Subcutaneous abdominal adipose tissue (tissue), 5 donors: ENCODE measurements at regions not wholly inside any gene's neighbourhood (a gene's known extent, or its start where the extent isn't known, plus 50 kb on each side); places are given as distances from the start of the nearest gene placed in this dataset.

Experiments
- H3K27ac ChIP-seq: one replicate; pipeline ENCODE4 v1.7.0; 2013; ENCODE audit warnings: low read depth, mild to moderate bottlenecking, inconsistent platforms, low read length, moderate library complexity
- H3K27me3 ChIP-seq, 5 donors: one replicate each; pipeline ENCODE4 v1.7.0; 2013; ENCODE audit warnings: low read length in 5 of 5, inconsistent platforms in 1 of 5; ENCODE audit not compliant: control insufficient read depth in 5 of 5, insufficient read depth in 4 of 5
- H3K36me3 ChIP-seq, 5 donors: one replicate each; pipeline ENCODE4 v1.7.0; 2013; ENCODE audit warnings: low read length in 5 of 5; ENCODE audit not compliant: control insufficient read depth in 5 of 5, insufficient read depth in 5 of 5
- H3K4me1 ChIP-seq, 5 donors: one replicate each; pipeline ENCODE4 v1.7.0; 2013; ENCODE audit warnings: low read length in 5 of 5, mild to moderate bottlenecking in 3 of 5, moderate library complexity in 1 of 5; ENCODE audit not compliant: control insufficient read depth in 5 of 5, insufficient read depth in 5 of 5
- H3K4me3 ChIP-seq, 5 donors: one replicate each; pipeline ENCODE4 v1.7.0; 2013; ENCODE audit warnings: low read length in 5 of 5, low read depth in 1 of 5
- H3K9ac ChIP-seq, 5 donors: one replicate each; pipeline ENCODE4 v1.7.0; 2013; ENCODE audit warnings: low read length in 5 of 5, mild to moderate bottlenecking in 4 of 5, moderate library complexity in 3 of 5
- H3K9me3 ChIP-seq, 5 donors: one replicate each; pipeline ENCODE4 v1.7.0; 2013; ENCODE audit warnings: low read length in 5 of 5; ENCODE audit not compliant: control insufficient read depth in 5 of 5
- donor health status: healthy.
- donor health status: healthy.
- donor health status: healthy.
- donor health status: healthy.
- donor health status: healthy.

DNA sequence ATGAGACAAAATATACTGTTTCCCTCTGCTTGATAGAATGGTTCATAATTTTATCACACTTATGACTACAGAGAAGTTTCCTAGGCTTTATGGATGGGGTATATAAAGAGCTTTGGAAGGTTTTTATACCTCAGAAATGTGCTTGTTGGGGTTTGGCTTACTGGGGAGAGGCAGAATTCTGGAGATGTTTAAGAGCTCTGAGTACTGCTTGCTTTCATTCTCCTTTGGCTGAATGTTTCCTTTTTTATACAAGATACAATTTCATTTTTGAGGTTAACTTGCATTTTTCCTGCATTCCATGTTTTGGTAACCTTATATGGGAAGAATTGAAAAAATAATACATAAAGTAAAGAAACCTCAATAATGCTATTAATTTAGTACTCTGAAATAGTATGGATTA lies 157.7 kb upstream of the COL11A1 start:
- no peaks in the 10 kb centered on the region for H3K27me3 ChIP-seq
- H3K36me3 ChIP-seq = no peaks in the 10 kb centered on the region
- H3K4me1 ChIP-seq = no peaks in the 10 kb centered on the region
- no peak overlapping the region for H3K4me3 ChIP-seq
- no peak overlapping the region for H3K9ac ChIP-seq
- H3K27ac ChIP-seq = no peak overlapping the region
- no peaks in the 10 kb centered on the region for H3K9me3 ChIP-seq

DNA sequence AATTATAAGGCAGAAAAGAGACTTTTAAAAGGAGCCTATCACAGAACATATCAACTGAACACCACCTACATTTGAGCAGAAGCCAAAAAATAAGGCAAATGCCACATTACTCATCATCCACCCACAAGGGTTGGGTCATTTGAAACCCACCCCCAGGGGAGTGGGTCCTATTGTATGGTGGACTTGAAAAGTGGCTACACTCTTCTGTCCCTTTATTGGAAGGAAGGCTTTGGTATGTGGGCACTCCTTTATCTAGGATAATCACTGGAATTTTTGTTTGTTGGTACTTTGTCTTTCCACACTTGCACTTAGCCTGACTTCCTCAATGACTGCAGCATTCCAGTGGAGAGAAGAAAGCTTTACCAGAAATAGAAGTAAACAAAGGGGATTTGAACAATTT lies 157.2 kb upstream of the COL11A1 start:
- no peaks in the 10 kb centered on the region for H3K27me3 ChIP-seq
- H3K9me3 ChIP-seq = no peaks in the 10 kb centered on the region
- no peaks in the 10 kb centered on the region for H3K4me1 ChIP-seq
- no peak overlapping the region for H3K4me3 ChIP-seq
- H3K9ac ChIP-seq = no peak overlapping the region
- H3K36me3 ChIP-seq = no peaks in the 10 kb centered on the region
- H3K27ac ChIP-seq = no peak overlapping the region

DNA sequence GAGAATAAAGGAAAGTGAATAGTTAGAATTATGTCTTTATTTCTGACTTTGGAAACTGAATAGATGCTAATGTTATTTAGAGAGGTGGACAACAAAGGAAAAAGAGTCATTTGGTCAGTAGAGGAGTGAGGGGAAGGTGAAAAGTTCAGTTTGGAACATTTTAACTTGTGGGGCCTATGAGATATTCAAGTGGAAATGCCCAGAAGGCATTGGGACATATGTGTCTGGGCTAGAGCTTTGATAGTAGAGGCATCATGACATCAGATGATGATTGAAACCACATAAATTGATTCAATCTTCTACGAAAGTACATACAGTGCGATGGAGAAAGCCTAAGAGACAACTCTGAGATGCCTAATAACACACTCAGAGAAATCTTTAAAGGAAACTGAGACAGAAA lies 151.7 kb upstream of the COL11A1 start:
- H3K4me3 ChIP-seq = no peak overlapping the region
- peaks cover 0 to 25% (median 3%) of the 10 kb centered on the region in 5 donors for H3K4me1 ChIP-seq
- H3K27me3 ChIP-seq = no peaks in the 10 kb centered on the region
- no peak overlapping the region for H3K9ac ChIP-seq
- H3K36me3 ChIP-seq = no peaks in the 10 kb centered on the region
- no peaks in the 10 kb centered on the region for H3K9me3 ChIP-seq
- H3K27ac ChIP-seq = peak overlapping the region; percentile 25

DNA sequence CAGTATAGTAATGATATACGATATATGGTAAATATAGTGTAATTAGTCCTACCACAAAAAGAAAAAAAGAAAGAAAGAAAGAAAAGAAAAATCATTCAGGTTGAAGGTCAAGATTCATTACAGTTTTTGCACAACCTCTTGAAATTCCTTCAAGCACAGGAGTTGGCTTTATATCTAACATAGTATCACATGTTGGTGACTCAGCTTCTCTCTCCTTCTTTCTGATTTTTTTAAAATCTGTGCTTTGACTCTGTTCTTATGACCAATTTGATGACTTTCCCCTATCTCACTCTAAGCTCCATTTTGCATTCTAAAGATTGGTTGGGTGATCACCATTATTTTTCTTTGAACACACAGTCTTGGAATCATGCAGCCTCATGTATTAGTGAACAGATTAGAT lies 148.2 kb upstream of the COL11A1 start:
- Histone ChIP-seq H3K27ac (peak overlapping the region; percentile 26), H3K4me3 (no peak overlapping the region), H3K27me3 (no peaks in the 10 kb centered on the region), H3K36me3 (no peaks in the 10 kb centered on the region), H3K9me3 (no peaks in the 10 kb centered on the region), H3K9ac (no peak overlapping the region), H3K4me1 (peaks cover 0 to 25% (median 3%) of the 10 kb centered on the region in 5 donors)

DNA sequence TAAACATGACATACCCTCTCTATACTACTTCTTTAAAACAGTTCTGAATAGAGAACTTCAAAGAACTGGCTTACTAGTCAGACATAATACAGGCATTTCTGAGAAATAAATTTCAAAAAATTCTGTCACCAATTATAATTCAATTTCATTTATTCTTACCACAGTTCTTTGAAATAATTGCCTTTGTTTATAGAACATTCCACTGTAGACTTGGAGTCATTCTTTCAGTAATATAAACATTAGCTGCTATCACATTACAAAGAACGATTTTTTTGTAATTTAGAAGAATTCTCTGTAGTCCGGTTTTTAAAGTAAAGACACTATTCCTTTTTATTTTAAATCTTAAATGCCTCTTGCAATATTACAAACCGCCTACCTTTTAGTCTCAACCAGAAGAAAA lies 146.4 kb upstream of the COL11A1 start:
- Histone ChIP-seq H3K9ac (no peak overlapping the region), H3K4me3 (no peak overlapping the region), H3K9me3 (no peaks in the 10 kb centered on the region), H3K36me3 (no peaks in the 10 kb centered on the region), H3K4me1 (peaks cover 0 to 21% (median 3%) of the 10 kb centered on the region in 5 donors), H3K27me3 (no peaks in the 10 kb centered on the region), H3K27ac (no peak overlapping the region)

DNA sequence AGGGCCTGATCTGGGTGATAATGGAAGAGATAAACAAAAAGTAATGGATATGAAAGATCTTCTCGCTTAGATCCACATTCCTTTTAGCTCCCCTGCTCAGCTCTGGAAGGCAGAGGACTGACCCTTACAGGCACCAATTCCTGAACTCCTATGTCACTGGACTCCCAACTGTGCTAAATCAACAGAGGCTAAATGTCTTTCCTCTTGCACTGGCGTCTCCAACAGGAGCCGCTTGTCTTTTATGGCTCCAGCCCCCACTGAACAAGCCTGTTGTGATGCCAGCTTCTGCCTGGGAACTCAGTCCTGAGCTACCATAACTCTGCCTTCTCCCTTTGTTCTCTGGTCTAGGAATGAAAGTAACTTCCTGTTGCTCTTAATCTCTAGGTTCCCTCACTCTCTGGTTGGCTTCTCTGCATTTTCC lies 142.1 kb upstream of the COL11A1 start:
- no peaks in the 10 kb centered on the region for H3K36me3 ChIP-seq
- no peak overlapping the region for H3K9ac ChIP-seq
- H3K27ac ChIP-seq = no peak overlapping the region
- H3K4me3 ChIP-seq = no peak overlapping the region
- no peaks in the 10 kb centered on the region for H3K27me3 ChIP-seq
- peaks cover 0 to 6% (median 0%) of the 10 kb centered on the region in 5 donors for H3K4me1 ChIP-seq
- no peaks in the 10 kb centered on the region for H3K9me3 ChIP-seq

DNA sequence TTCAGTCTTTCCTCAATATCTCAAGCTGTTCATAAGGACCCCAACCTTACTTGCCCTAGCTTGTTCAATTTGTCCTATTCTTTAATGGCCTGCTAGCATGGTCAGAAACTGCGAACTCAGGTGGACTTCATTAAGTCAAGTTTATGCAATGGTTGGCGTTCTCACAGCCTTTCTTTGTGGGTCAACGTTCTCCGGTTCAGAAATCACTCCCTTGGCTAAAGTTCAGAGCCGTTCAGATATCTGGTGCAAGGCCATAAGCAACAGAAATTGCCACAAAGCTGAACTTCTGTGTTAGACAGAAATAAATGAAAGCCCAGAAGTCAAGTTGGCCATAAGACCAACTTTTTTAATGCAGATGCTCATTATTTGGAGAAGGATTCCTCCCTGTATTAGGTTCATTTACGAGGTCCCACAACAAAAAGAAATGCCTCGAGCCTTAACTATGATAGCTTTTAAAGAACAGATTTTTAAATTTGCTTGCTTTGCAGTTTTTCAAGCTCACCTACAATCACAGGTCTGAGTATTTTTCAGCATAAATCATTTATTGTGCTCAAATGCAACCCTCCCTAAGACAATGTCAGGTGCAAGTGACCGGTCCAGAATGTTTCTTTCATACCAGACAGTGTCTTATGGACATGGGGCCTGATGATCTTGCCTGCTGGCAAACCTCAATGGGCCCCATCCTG lies 140.2 kb upstream of the COL11A1 start:
- no peak overlapping the region for H3K4me3 ChIP-seq
- no peak overlapping the region for H3K9ac ChIP-seq
- H3K27ac ChIP-seq = no peak overlapping the region
- no peaks in the 10 kb centered on the region for H3K9me3 ChIP-seq
- peaks cover 0 to 6% (median 0%) of the 10 kb centered on the region in 5 donors for H3K4me1 ChIP-seq
- no peaks in the 10 kb centered on the region for H3K36me3 ChIP-seq
- H3K27me3 ChIP-seq = no peaks in the 10 kb centered on the region

DNA sequence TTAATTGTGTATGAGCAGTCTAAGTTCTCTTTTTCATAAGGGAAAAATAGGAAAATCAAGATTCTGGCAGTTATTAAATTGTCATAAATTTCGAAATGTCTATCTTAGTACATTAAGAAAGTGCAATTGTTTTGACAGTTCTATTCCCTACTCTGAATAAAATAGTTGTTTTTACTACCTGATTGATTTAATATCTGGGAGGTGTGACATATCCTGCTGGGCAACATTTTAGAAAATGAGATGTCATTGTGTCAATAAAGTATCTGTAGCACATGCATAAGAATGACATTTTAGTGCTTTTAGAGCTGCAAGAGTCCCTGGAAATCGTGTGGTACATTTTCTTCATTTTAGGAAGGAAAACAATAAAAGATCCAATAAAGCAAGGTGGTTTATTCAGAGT lies 139.2 kb upstream of the COL11A1 start:
- Histone ChIP-seq H3K4me3 (no peak overlapping the region), H3K27me3 (no peaks in the 10 kb centered on the region), H3K27ac (no peak overlapping the region), H3K9me3 (no peaks in the 10 kb centered on the region), H3K9ac (no peak overlapping the region), H3K4me1 (peaks cover 0 to 6% (median 0%) of the 10 kb centered on the region in 5 donors), H3K36me3 (no peaks in the 10 kb centered on the region)

DNA sequence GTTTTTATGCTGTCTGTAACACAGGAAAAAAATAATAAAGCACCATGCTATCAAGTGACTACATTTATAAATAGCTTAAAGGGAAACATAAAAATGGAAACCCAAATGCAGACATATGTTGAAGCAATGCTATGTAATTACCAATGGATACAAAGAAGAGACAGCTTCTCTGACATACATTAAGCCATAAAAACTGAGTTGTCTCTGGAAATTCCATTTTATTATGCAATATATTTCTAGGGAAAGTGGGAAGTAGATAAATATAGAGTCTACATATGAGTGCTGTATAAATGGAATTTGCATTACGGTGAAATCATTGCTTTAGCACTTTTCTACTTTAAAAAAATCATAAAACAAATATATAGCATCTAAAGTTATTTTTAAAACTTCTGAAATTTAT lies 135.2 kb upstream of the COL11A1 start:
- H3K4me1 ChIP-seq = peaks cover 0 to 3% (median 0%) of the 10 kb centered on the region in 5 donors
- no peak overlapping the region for H3K9ac ChIP-seq
- no peak overlapping the region for H3K4me3 ChIP-seq
- H3K9me3 ChIP-seq = no peaks in the 10 kb centered on the region
- no peaks in the 10 kb centered on the region for H3K36me3 ChIP-seq
- no peak overlapping the region for H3K27ac ChIP-seq
- H3K27me3 ChIP-seq = no peaks in the 10 kb centered on the region

DNA sequence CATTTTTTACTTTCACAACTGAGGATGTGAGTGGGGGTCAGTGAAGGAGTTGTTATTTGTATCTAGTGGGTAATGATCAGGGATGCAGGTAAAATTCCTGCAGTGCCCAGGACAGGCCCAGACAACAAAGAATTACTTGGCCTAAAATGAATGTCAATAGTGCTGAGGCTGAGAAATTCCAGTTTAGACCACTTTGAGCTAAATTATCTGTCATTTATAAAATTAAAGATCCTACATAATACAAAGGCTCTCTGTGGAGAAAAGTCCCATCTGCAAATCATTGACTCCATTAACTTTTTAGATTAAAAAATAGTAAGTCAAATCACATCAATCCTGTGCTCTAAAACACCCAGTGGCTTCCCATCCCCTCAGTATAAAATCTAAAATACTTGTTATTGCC lies 130.7 kb upstream of the COL11A1 start:
- H3K36me3 ChIP-seq = no peaks in the 10 kb centered on the region
- no peak overlapping the region for H3K27ac ChIP-seq
- H3K9me3 ChIP-seq = peaks cover 0 to 5% (median 0%) of the 10 kb centered on the region in 5 donors
- H3K4me1 ChIP-seq = peaks cover 0 to 6% (median 0%) of the 10 kb centered on the region in 5 donors
- H3K4me3 ChIP-seq = no peak overlapping the region
- no peak overlapping the region for H3K9ac ChIP-seq
- no peaks in the 10 kb centered on the region for H3K27me3 ChIP-seq
